WTC11 (cell line): ENCODE measurements at regions not wholly inside any gene's neighbourhood (a gene's known extent, or its start where the extent isn't known, plus 50 kb on each side); places are given as distances from the start of the nearest gene placed in this dataset.

ENCODE experiments used
- ATAC-seq: fragments of 200-7000 bp; cut with Tn5 transposase; 2 replicates; pipeline ENCODE4 v1.10.0; 2021; ENCODE audit warnings: mild to moderate bottlenecking, moderate library complexity
- CTCF ChIA-PET: fragments of 300-600 bp; sonication (Branson Sonifier 250); formaldehyde crosslinking; loops from one replicate; lab custom pipeline; 2021; ENCODE audit warnings: antibody characterized with exemption; lab: Charles Lee
- POLR2A ChIA-PET: fragments of 350-600 bp; sonication (Branson Sonifier 250); formaldehyde crosslinking; loops from one replicate; lab custom pipeline; 2021; ENCODE audit warnings: antibody characterized with exemption; lab: Charles Lee
- DNase-seq: peaks from one replicate; pipeline ENCODE4 v3.0.0; 2021; ENCODE audit warnings: low spot score
- H3K27ac Mint-ChIP-seq: 2 replicates; pipeline ENCODE4 v1.8.0; 2021; ENCODE audit warnings: mixed read lengths
- H3K27me3 Mint-ChIP-seq: 2 replicates; pipeline ENCODE4 v1.8.0; 2021; ENCODE audit warnings: low read depth, mild to moderate bottlenecking, moderate library complexity, mixed read lengths
- H3K36me3 Mint-ChIP-seq: 2 replicates; pipeline ENCODE4 v1.8.0; 2021; ENCODE audit warnings: mixed read lengths
- H3K4me1 Mint-ChIP-seq: 2 replicates; pipeline ENCODE4 v1.8.0; 2022; ENCODE audit warnings: mixed read lengths
- H3K4me3 Mint-ChIP-seq: 2 replicates; pipeline ENCODE4 v1.8.0; 2021; ENCODE audit warnings: mild to moderate bottlenecking, moderate library complexity, mixed read lengths
- H3K9me3 Mint-ChIP-seq: 2 replicates; pipeline ENCODE4 v1.8.0; 2021; ENCODE audit warnings: mixed read lengths
- ATF6 ChIP-seq: sonication (generic); formaldehyde crosslinking; IDR thresholded peaks from 2 replicates; pipeline ENCODE4 v1.8.1; 2023; ENCODE audit warnings: mild to moderate bottlenecking, missing genetic modification reagents
- CBFB ChIP-seq: sonication (generic); formaldehyde crosslinking; IDR thresholded peaks from 2 replicates; pipeline ENCODE4 v1.8.1; 2022; ENCODE audit warnings: mild to moderate bottlenecking, low read depth, missing genetic modification reagents
- CTCF ChIP-seq: fragments of 200-600 bp; IDR thresholded peaks from 2 replicates; pipeline ENCODE4 v1.8.0; 2022; ENCODE audit warnings: antibody characterized with exemption
- E2F1 ChIP-seq: sonication (generic); formaldehyde crosslinking; IDR thresholded peaks from 2 replicates; pipeline ENCODE4 v1.8.0; 2022; ENCODE audit warnings: mild to moderate bottlenecking, missing genetic modification reagents
- ERG ChIP-seq: fragments of 250-450 bp; sonication (Bioruptor Pico); IDR thresholded peaks from 2 replicates; pipeline ENCODE4 v1.8.0; 2021; ENCODE audit warnings: mild to moderate bottlenecking
- FOXK1 ChIP-seq: sonication (generic); formaldehyde crosslinking; IDR thresholded peaks from 2 replicates; pipeline ENCODE4 v1.8.0; 2022; ENCODE audit warnings: mild to moderate bottlenecking, moderate library complexity, missing genetic modification reagents
- FOXP1 ChIP-seq: sonication (generic); formaldehyde crosslinking; IDR thresholded peaks from 2 replicates; pipeline ENCODE4 v1.8.0; 2022; ENCODE audit warnings: missing genetic modification reagents, mild to moderate bottlenecking, moderate library complexity, borderline replicate concordance
- GRHL2 ChIP-seq: fragments of 250-450 bp; sonication (Bioruptor Pico); IDR thresholded peaks from 2 replicates; pipeline ENCODE4 v1.8.0; 2022; ENCODE audit warnings: mild to moderate bottlenecking, moderate library complexity; ENCODE audit not compliant: insufficient replicate concordance, severe bottlenecking
- MYBL2 ChIP-seq: sonication (generic); formaldehyde crosslinking; IDR thresholded peaks from 2 replicates; pipeline ENCODE4 v1.8.1; 2023; ENCODE audit warnings: mild to moderate bottlenecking, moderate library complexity, missing genetic modification reagents
- NFATC4 ChIP-seq: fragments of 250-450 bp; sonication (Bioruptor Pico); IDR thresholded peaks from 2 replicates; pipeline ENCODE4 v1.9.0; 2021; ENCODE audit warnings: mild to moderate bottlenecking
- NR1H2 ChIP-seq: sonication (generic); formaldehyde crosslinking; IDR thresholded peaks from 2 replicates; pipeline ENCODE4 v1.9.0; 2021; ENCODE audit warnings: mild to moderate bottlenecking, moderate library complexity, missing genetic modification reagents
- OVOL2 ChIP-seq: fragments of 250-450 bp; sonication (Bioruptor Pico); IDR thresholded peaks from 2 replicates; pipeline ENCODE4 v1.9.0; 2021; ENCODE audit warnings: mild to moderate bottlenecking, borderline replicate concordance
- PRRX2 ChIP-seq: fragments of 250-450 bp; sonication (Bioruptor Pico); IDR thresholded peaks from 2 replicates; pipeline ENCODE4 v1.8.0; 2021; ENCODE audit warnings: mild to moderate bottlenecking
- RORB ChIP-seq: fragments of 250-450 bp; sonication (Bioruptor Pico); IDR thresholded peaks from 2 replicates; pipeline ENCODE4 v1.9.0; 2021; ENCODE audit warnings: mild to moderate bottlenecking
- SMAD3 ChIP-seq: sonication (generic); formaldehyde crosslinking; IDR thresholded peaks from 2 replicates; pipeline ENCODE4 v1.8.0; 2022; ENCODE audit warnings: missing genetic modification reagents, mild to moderate bottlenecking, borderline replicate concordance
- SP1 ChIP-seq: sonication (generic); formaldehyde crosslinking; conservative IDR thresholded peaks from 2 replicates; pipeline ENCODE4 v1.8.1; 2022; ENCODE audit warnings: missing genetic modification reagents
- TEAD4 ChIP-seq: sonication (generic); formaldehyde crosslinking; IDR thresholded peaks from 2 replicates; pipeline ENCODE4 v1.8.0; 2022; ENCODE audit warnings: mild to moderate bottlenecking, missing genetic modification reagents
- ZBTB21 ChIP-seq: sonication (generic); formaldehyde crosslinking; IDR thresholded peaks from 2 replicates; pipeline ENCODE4 v1.8.1; 2023; ENCODE audit warnings: mild to moderate bottlenecking, missing genetic modification reagents, borderline replicate concordance
- ZBTB43 ChIP-seq: sonication (generic); formaldehyde crosslinking; IDR thresholded peaks from 2 replicates; pipeline ENCODE4 v1.8.1; 2023; ENCODE audit warnings: mild to moderate bottlenecking, missing genetic modification reagents
- ZMAT4 ChIP-seq: fragments of 250-450 bp; sonication (Bioruptor Pico); IDR thresholded peaks from 2 replicates; pipeline ENCODE4 v1.9.0; 2021; ENCODE audit warnings: mild to moderate bottlenecking
- ZNF219 ChIP-seq: sonication (generic); formaldehyde crosslinking; IDR thresholded peaks from 2 replicates; pipeline ENCODE4 v1.8.0; 2023; ENCODE audit warnings: missing genetic modification reagents, mild to moderate bottlenecking, borderline replicate concordance
- ZNF317 ChIP-seq: sonication (generic); formaldehyde crosslinking; IDR thresholded peaks from 2 replicates; pipeline ENCODE4 v1.8.1; 2023; ENCODE audit warnings: low read depth, mild to moderate bottlenecking, moderate library complexity, missing genetic modification reagents, borderline replicate concordance
- ZNF512 ChIP-seq: sonication (generic); formaldehyde crosslinking; IDR thresholded peaks from 2 replicates; pipeline ENCODE4 v1.8.1; 2022; ENCODE audit warnings: missing genetic modification reagents, borderline replicate concordance

- POLR2A ChIA-PET, result no interaction called here
- CTCF ChIA-PET, result no interaction called here
- Mint-ChIP-seq H3K9me3 (peaks cover 22% of the 10 kb centered on the region), H3K27me3 (no peaks in the 10 kb centered on the region), H3K4me3 (no peak overlapping the region), H3K27ac (no peak overlapping the region), H3K36me3 (peaks cover 8% of the 10 kb centered on the region), H3K4me1 (peaks cover 7% of the 10 kb centered on the region)
- no peak for DNase-seq
- no peak for ATAC-seq
- TF ChIP-seq ZMAT4 (CRISPR knock-in tag), result no peak
- no peak for TF ChIP-seq ZBTB21 (CRISPR knock-in tag)
- TF ChIP-seq CBFB (CRISPR knock-in tag), result no peak
- no peak for TF ChIP-seq MYBL2
- no peak for TF ChIP-seq OVOL2 (CRISPR knock-in tag)
- no peak for TF ChIP-seq FOXP1
- TF ChIP-seq ZNF512, result no peak
- no peak for TF ChIP-seq ZNF317 (CRISPR knock-in tag)
- TF ChIP-seq PRRX2 (CRISPR knock-in tag), result no peak
- TF ChIP-seq ATF6 (CRISPR knock-in tag), result no peak
- TF ChIP-seq ZNF219 (CRISPR knock-in tag), result no peak
- no peak for TF ChIP-seq TEAD4 (CRISPR knock-in tag)
- no peak for TF ChIP-seq SMAD3 (CRISPR knock-in tag)
These were observed 650.0 kb upstream of the ZNF608 start for GRCh38 chr5:125396462-125396861.

GRCh38 chr5:125398466-125398865 is 652.0 kb upstream of the ZNF608 start:
- POLR2A ChIA-PET, result no interaction called here
- H3K27me3 Mint-ChIP-seq, result no peaks in the 10 kb centered on the region
- ATAC-seq (no peak), DNase-seq (no peak)
- H3K36me3 Mint-ChIP-seq, result peaks cover 8% of the 10 kb centered on the region
- no peak overlapping the region for H3K27ac Mint-ChIP-seq
- no peak overlapping the region for H3K4me3 Mint-ChIP-seq
- CTCF ChIA-PET, result no interaction called here
- TF ChIP-seq ZBTB43 (CRISPR knock-in tag) (no peak), ERG (CRISPR knock-in tag) (no peak), GRHL2 (CRISPR knock-in tag) (no peak), ZNF219 (CRISPR knock-in tag) (no peak), NR1H2 (CRISPR knock-in tag) (no peak), ZNF512 (no peak), NFATC4 (CRISPR knock-in tag) (no peak), E2F1 (CRISPR knock-in tag) (no peak), SP1 (CRISPR knock-in tag) (no peak), ZBTB21 (CRISPR knock-in tag) (no peak), MYBL2 (no peak), CTCF (no peak), FOXK1 (CRISPR knock-in tag) (no peak), RORB (CRISPR knock-in tag) (no peak)
- peaks cover 13% of the 10 kb centered on the region for H3K9me3 Mint-ChIP-seq
- H3K4me1 Mint-ChIP-seq, result peaks cover 18% of the 10 kb centered on the region
